ENCODE measurements at regions not wholly inside any gene's neighbourhood (a gene's known extent, or its start where the extent isn't known, plus 50 kb on each side); places are given as distances from the start of the nearest gene placed in this dataset.

GRCh38 chr2:126990605-126991532 is 92.2 kb downstream of the TEX51 start:
- DNase-seq: no peak

- DNase-seq: no peak
These were observed 95.7 kb downstream of the TEX51 start for GRCh38 chr2:126994340-126994777.

GRCh38 chr2:126995621-126996377 is 97.1 kb downstream of the TEX51 start:
- no peak for DNase-seq

GRCh38 chr2:126996378-126996699 is 97.6 kb downstream of the TEX51 start:
- DNase-seq: no peak
